ENCODE measurements at regions not wholly inside any gene's neighbourhood (a gene's known extent, or its start where the extent isn't known, plus 50 kb on each side); places are given as distances from the start of the nearest gene placed in this dataset.
"Not testable (repeated sequence)": the region's sequence is repeated elsewhere in the genome, so short reads cannot be mapped to it uniquely, and the experiment has no call there.

- Histone ChIP-seq H3K4ac (ENCODE audit: low read depth, low read length) (no peak overlapping the region), H3K4me3 (ENCODE audit: low read length) (no peak overlapping the region), H3K56ac (ENCODE audit: low read length) (no peak overlapping the region), H3K27me3 (ENCODE audit: insufficient read depth, low read length, poor library complexity) (no peaks in the 10 kb centered on the region), H2BK15ac (replicated peaks; ENCODE audit: low read depth) (no peak overlapping the region), H2BK120ac (ENCODE audit: low read depth, low read length) (no peak overlapping the region), H3K79me2 (ENCODE audit: control insufficient read depth, insufficient read depth, low read length) (no peaks in the 10 kb centered on the region), H3K23ac (ENCODE audit: low read length) (no peak overlapping the region), H3K27ac (ENCODE audit: low read depth, low read length) (no peak overlapping the region), H3K9ac (ENCODE audit: low read length) (no peak overlapping the region), H4K5ac (ENCODE audit: low read length) (no peak overlapping the region), H3K79me1 (ENCODE audit: low read length) (no peaks in the 10 kb centered on the region), H3K18ac (ENCODE audit: low read length) (no peak overlapping the region), H4K8ac (ENCODE audit: low read depth, low read length) (no peak overlapping the region), H3K36me3 (ENCODE audit: control insufficient read depth, insufficient read depth, low read length) (no peaks in the 10 kb centered on the region), H2AK5ac (ENCODE audit: low read length) (no peak overlapping the region), H3K4me1 (ENCODE audit: control insufficient read depth, low read depth, low read length) (no peaks in the 10 kb centered on the region), H2BK5ac (ENCODE audit: low read length) (no peak overlapping the region), H3K4me2 (ENCODE audit: low read length) (no peak overlapping the region)
- no peak for DNase-seq
- WGBS (ENCODE audit: extremely low coverage, insufficient coverage, low lambda C conversion rate) = no CpG with 5 or more reads among the region's 1 CpG
These were observed 146.6 kb upstream of the FANCL start for GRCh38 chr2:58387701-58388100.

GRCh38 chr2:58386904-58387303 lies 145.8 kb upstream of the FANCL start:
- no CpG with 5 or more reads among the region's 14 CpGs for WGBS (ENCODE audit: extremely low coverage, insufficient coverage, low lambda C conversion rate)
- H4K5ac ChIP-seq (ENCODE audit: low read length); H2AK5ac ChIP-seq (ENCODE audit: low read length); H3K79me1 ChIP-seq (ENCODE audit: low read length); H3K27ac ChIP-seq (ENCODE audit: low read depth, low read length); H3K36me3 ChIP-seq (ENCODE audit: control insufficient read depth, insufficient read depth, low read length); H3K4ac ChIP-seq (ENCODE audit: low read depth, low read length); H4K8ac ChIP-seq (ENCODE audit: low read depth, low read length); H3K23ac ChIP-seq (ENCODE audit: low read length); H3K4me2 ChIP-seq (ENCODE audit: low read length); H3K56ac ChIP-seq (ENCODE audit: low read length); H2BK120ac ChIP-seq (ENCODE audit: low read depth, low read length); H2BK15ac ChIP-seq (replicated peaks; ENCODE audit: low read depth); H2BK5ac ChIP-seq (ENCODE audit: low read length); H3K4me3 ChIP-seq (ENCODE audit: low read length); H3K79me2 ChIP-seq (ENCODE audit: control insufficient read depth, insufficient read depth, low read length); H3K27me3 ChIP-seq (ENCODE audit: insufficient read depth, low read length, poor library complexity); H3K18ac ChIP-seq (ENCODE audit: low read length); H3K4me1 ChIP-seq (ENCODE audit: control insufficient read depth, low read depth, low read length); H3K9ac ChIP-seq (ENCODE audit: low read length): not testable (repeated sequence)
- DNase-seq = peak; percentile 29

- H2BK15ac ChIP-seq (replicated peaks; ENCODE audit: low read depth) = no peak overlapping the region
- no peaks in the 10 kb centered on the region for H3K27me3 ChIP-seq (ENCODE audit: insufficient read depth, low read length, poor library complexity)
- no peak overlapping the region for H3K4me2 ChIP-seq (ENCODE audit: low read length)
- no peak overlapping the region for H3K56ac ChIP-seq (ENCODE audit: low read length)
- no peak overlapping the region for H3K23ac ChIP-seq (ENCODE audit: low read length)
- no CpG with 5 or more reads among the region's 5 CpGs for WGBS (ENCODE audit: extremely low coverage, insufficient coverage, low lambda C conversion rate)
- no peak for DNase-seq
- H2AK5ac ChIP-seq (ENCODE audit: low read length) = no peak overlapping the region
- no peak overlapping the region for H2BK5ac ChIP-seq (ENCODE audit: low read length)
- no peak overlapping the region for H3K9ac ChIP-seq (ENCODE audit: low read length)
- H3K79me2 ChIP-seq (ENCODE audit: control insufficient read depth, insufficient read depth, low read length) = no peaks in the 10 kb centered on the region
- H2BK120ac ChIP-seq (ENCODE audit: low read depth, low read length) = no peak overlapping the region
- H3K4ac ChIP-seq (ENCODE audit: low read depth, low read length) = no peak overlapping the region
- no peak overlapping the region for H3K4me3 ChIP-seq (ENCODE audit: low read length)
- no peaks in the 10 kb centered on the region for H3K4me1 ChIP-seq (ENCODE audit: control insufficient read depth, low read depth, low read length)
- H3K36me3 ChIP-seq (ENCODE audit: control insufficient read depth, insufficient read depth, low read length) = no peaks in the 10 kb centered on the region
- H3K18ac ChIP-seq (ENCODE audit: low read length) = no peak overlapping the region
- H4K8ac ChIP-seq (ENCODE audit: low read depth, low read length) = no peak overlapping the region
- H4K5ac ChIP-seq (ENCODE audit: low read length) = no peak overlapping the region
- H3K79me1 ChIP-seq (ENCODE audit: low read length) = no peaks in the 10 kb centered on the region
- H3K27ac ChIP-seq (ENCODE audit: low read depth, low read length) = no peak overlapping the region
These were observed 137.0 kb upstream of the FANCL start for GRCh38 chr2:58378152-58378551.

DNA sequence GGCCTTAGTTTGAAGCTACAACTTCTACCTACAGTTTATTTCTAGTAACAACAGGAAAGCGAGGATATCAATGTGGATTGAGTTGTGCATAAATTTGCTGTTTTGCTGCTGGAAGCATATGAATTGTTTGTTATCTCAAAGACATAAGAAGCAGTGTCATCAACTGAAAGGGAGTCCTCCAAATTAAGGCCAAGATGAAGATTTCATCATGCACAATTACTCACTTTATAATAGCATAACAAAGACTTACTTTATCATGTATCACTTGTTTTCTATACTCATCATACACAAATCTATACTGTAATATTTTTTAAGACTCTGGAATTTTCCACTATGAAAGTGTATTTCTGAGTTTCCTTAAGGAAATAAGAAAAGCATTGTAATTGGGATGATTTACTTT lies 136.1 kb upstream of the FANCL start:
- no peak overlapping the region for H4K8ac ChIP-seq (ENCODE audit: low read depth, low read length)
- H3K4me2 ChIP-seq (ENCODE audit: low read length) = no peak overlapping the region
- no peak overlapping the region for H3K9ac ChIP-seq (ENCODE audit: low read length)
- H2BK15ac ChIP-seq (replicated peaks; ENCODE audit: low read depth) = no peak overlapping the region
- no peak overlapping the region for H3K4me3 ChIP-seq (ENCODE audit: low read length)
- H3K4me1 ChIP-seq (ENCODE audit: control insufficient read depth, low read depth, low read length) = no peaks in the 10 kb centered on the region
- H3K27ac ChIP-seq (ENCODE audit: low read depth, low read length) = no peak overlapping the region
- H3K27me3 ChIP-seq (ENCODE audit: insufficient read depth, low read length, poor library complexity) = no peaks in the 10 kb centered on the region
- no peaks in the 10 kb centered on the region for H3K79me2 ChIP-seq (ENCODE audit: control insufficient read depth, insufficient read depth, low read length)
- WGBS (ENCODE audit: extremely low coverage, insufficient coverage, low lambda C conversion rate) = no CpG with 5 or more reads among the region's 1 CpG
- no peak overlapping the region for H3K18ac ChIP-seq (ENCODE audit: low read length)
- no peak overlapping the region for H2BK5ac ChIP-seq (ENCODE audit: low read length)
- no peak overlapping the region for H2AK5ac ChIP-seq (ENCODE audit: low read length)
- DNase-seq = no peak
- H3K56ac ChIP-seq (ENCODE audit: low read length) = no peak overlapping the region
- H2BK120ac ChIP-seq (ENCODE audit: low read depth, low read length) = no peak overlapping the region
- no peaks in the 10 kb centered on the region for H3K79me1 ChIP-seq (ENCODE audit: low read length)
- H3K23ac ChIP-seq (ENCODE audit: low read length) = peak overlapping the region; percentile 3
- no peak overlapping the region for H4K5ac ChIP-seq (ENCODE audit: low read length)
- no peak overlapping the region for H3K4ac ChIP-seq (ENCODE audit: low read depth, low read length)
- H3K36me3 ChIP-seq (ENCODE audit: control insufficient read depth, insufficient read depth, low read length) = no peaks in the 10 kb centered on the region

GRCh38 chr2:58376592-58376991 lies 135.5 kb upstream of the FANCL start:
- Histone ChIP-seq H3K23ac (ENCODE audit: low read length) (no peak overlapping the region), H3K18ac (ENCODE audit: low read length) (no peak overlapping the region), H2AK5ac (ENCODE audit: low read length) (no peak overlapping the region), H2BK5ac (ENCODE audit: low read length) (no peak overlapping the region), H4K5ac (ENCODE audit: low read length) (no peak overlapping the region), H3K27me3 (ENCODE audit: insufficient read depth, low read length, poor library complexity) (no peaks in the 10 kb centered on the region), H3K4me3 (ENCODE audit: low read length) (no peak overlapping the region), H3K4me2 (ENCODE audit: low read length) (no peak overlapping the region), H3K4me1 (ENCODE audit: control insufficient read depth, low read depth, low read length) (no peaks in the 10 kb centered on the region), H3K9ac (ENCODE audit: low read length) (no peak overlapping the region), H2BK15ac (replicated peaks; ENCODE audit: low read depth) (no peak overlapping the region), H3K4ac (ENCODE audit: low read depth, low read length) (no peak overlapping the region), H3K27ac (ENCODE audit: low read depth, low read length) (no peak overlapping the region), H3K79me2 (ENCODE audit: control insufficient read depth, insufficient read depth, low read length) (no peaks in the 10 kb centered on the region), H3K79me1 (ENCODE audit: low read length) (no peaks in the 10 kb centered on the region), H3K56ac (ENCODE audit: low read length) (no peak overlapping the region), H4K8ac (ENCODE audit: low read depth, low read length) (no peak overlapping the region), H2BK120ac (ENCODE audit: low read depth, low read length) (no peak overlapping the region), H3K36me3 (ENCODE audit: control insufficient read depth, insufficient read depth, low read length) (no peaks in the 10 kb centered on the region)
- no peak for DNase-seq
- WGBS (ENCODE audit: extremely low coverage, insufficient coverage, low lambda C conversion rate) = no CpG with 5 or more reads among the region's 1 CpG

DNA sequence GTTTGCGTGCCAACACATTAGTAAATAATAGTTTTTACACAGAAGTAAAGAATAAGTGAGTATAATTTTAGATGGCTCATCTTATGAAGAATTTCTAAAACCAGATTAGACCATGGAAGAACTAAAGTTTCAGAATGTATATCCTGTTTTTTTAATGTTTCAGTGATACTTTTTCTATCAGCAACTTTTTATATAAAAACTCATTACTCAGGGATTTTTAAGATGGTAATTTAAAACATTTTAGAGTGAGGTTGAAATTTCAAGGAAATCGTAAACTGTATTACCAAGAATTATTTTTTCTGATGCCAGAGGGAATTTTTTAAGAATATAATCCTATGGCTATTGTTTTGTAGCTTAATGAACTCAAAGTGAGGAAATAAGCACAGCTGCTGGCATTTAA lies 128.5 kb upstream of the FANCL start:
- no peak overlapping the region for H3K4me2 ChIP-seq (ENCODE audit: low read length)
- no peak overlapping the region for H3K4ac ChIP-seq (ENCODE audit: low read depth, low read length)
- no peak overlapping the region for H2AK5ac ChIP-seq (ENCODE audit: low read length)
- no peak overlapping the region for H3K9ac ChIP-seq (ENCODE audit: low read length)
- H4K8ac ChIP-seq (ENCODE audit: low read depth, low read length) = no peak overlapping the region
- H3K4me1 ChIP-seq (ENCODE audit: control insufficient read depth, low read depth, low read length) = no peaks in the 10 kb centered on the region
- no peak overlapping the region for H4K5ac ChIP-seq (ENCODE audit: low read length)
- no CpG with 5 or more reads among the region's 2 CpGs for WGBS (ENCODE audit: extremely low coverage, insufficient coverage, low lambda C conversion rate)
- H3K27ac ChIP-seq (ENCODE audit: low read depth, low read length) = no peak overlapping the region
- H3K36me3 ChIP-seq (ENCODE audit: control insufficient read depth, insufficient read depth, low read length) = no peaks in the 10 kb centered on the region
- no peak overlapping the region for H2BK15ac ChIP-seq (replicated peaks; ENCODE audit: low read depth)
- no peak overlapping the region for H3K23ac ChIP-seq (ENCODE audit: low read length)
- H3K4me3 ChIP-seq (ENCODE audit: low read length) = no peak overlapping the region
- no peak overlapping the region for H3K18ac ChIP-seq (ENCODE audit: low read length)
- H3K27me3 ChIP-seq (ENCODE audit: insufficient read depth, low read length, poor library complexity) = no peaks in the 10 kb centered on the region
- DNase-seq = no peak
- H2BK5ac ChIP-seq (ENCODE audit: low read length) = no peak overlapping the region
- no peak overlapping the region for H2BK120ac ChIP-seq (ENCODE audit: low read depth, low read length)
- no peaks in the 10 kb centered on the region for H3K79me1 ChIP-seq (ENCODE audit: low read length)
- no peaks in the 10 kb centered on the region for H3K79me2 ChIP-seq (ENCODE audit: control insufficient read depth, insufficient read depth, low read length)
- H3K56ac ChIP-seq (ENCODE audit: low read length) = no peak overlapping the region

Measured in mesendoderm (in vitro differentiated cells).